ENCODE measurements at regions not wholly inside any gene's neighbourhood (a gene's known extent, or its start where the extent isn't known, plus 50 kb on each side); places are given as distances from the start of the nearest gene placed in this dataset.

GRCh38 chr1:194586302-194586701 lies 1399.9 kb upstream of the B3GALT2 start:
- Histone ChIP-seq H3K27ac (ENCODE audit: insufficient read depth, low read length, poor library complexity, severe bottlenecking) (no peak overlapping the region), H3K4me1 (ENCODE audit: control insufficient read depth, insufficient read depth, low read length, poor library complexity, severe bottlenecking) (no peaks in the 10 kb centered on the region), H3K36me3 (ENCODE audit: control insufficient read depth, insufficient read depth, low read length) (no peaks in the 10 kb centered on the region), H3K9me3 (ENCODE audit: control insufficient read depth in 2 of 2, low read length in 2 of 2) (no peaks in the 10 kb centered on the region), H3K4me3 (ENCODE audit: low read depth, low read length) (no peak overlapping the region), H3K27me3 (ENCODE audit: control insufficient read depth, insufficient read depth, low read length) (no peaks in the 10 kb centered on the region)
- no peak for DNase-seq
- no peak overlapping the region for H3K4me3 Mint-ChIP-seq
- H3K9me3 Mint-ChIP-seq, result peaks cover 0 to 2% (median 0%) of the 10 kb centered on the region in 7 donors
- ATAC-seq (ENCODE audit: low read depth in 2 of 2), result no peak
- no peaks in the 10 kb centered on the region for H3K27me3 Mint-ChIP-seq
- H3K4me1 Mint-ChIP-seq, result no peaks in the 10 kb centered on the region
- no peak overlapping the region for H3K27ac Mint-ChIP-seq
- H3K36me3 Mint-ChIP-seq, result no peaks in the 10 kb centered on the region

- H3K4me3 ChIP-seq (ENCODE audit: low read depth, low read length), result no peak overlapping the region
- H3K9me3 ChIP-seq (ENCODE audit: control insufficient read depth in 2 of 2, low read length in 2 of 2), result no peaks in the 10 kb centered on the region
- Mint-ChIP-seq H3K4me3 (no peak overlapping the region), H3K27ac (no peak overlapping the region), H3K9me3 (peaks cover 0 to 2% (median 0%) of the 10 kb centered on the region in 7 donors), H3K36me3 (no peaks in the 10 kb centered on the region), H3K27me3 (no peaks in the 10 kb centered on the region), H3K4me1 (no peaks in the 10 kb centered on the region)
- no peaks in the 10 kb centered on the region for H3K36me3 ChIP-seq (ENCODE audit: control insufficient read depth, insufficient read depth, low read length)
- no peak overlapping the region for H3K27ac ChIP-seq (ENCODE audit: insufficient read depth, low read length, poor library complexity, severe bottlenecking)
- no peaks in the 10 kb centered on the region for H3K4me1 ChIP-seq (ENCODE audit: control insufficient read depth, insufficient read depth, low read length, poor library complexity, severe bottlenecking)
- no peaks in the 10 kb centered on the region for H3K27me3 ChIP-seq (ENCODE audit: control insufficient read depth, insufficient read depth, low read length)
- no peak for DNase-seq
- ATAC-seq (ENCODE audit: low read depth in 2 of 2), result no peak
Observed at GRCh38 chr1:194584052-194584451, 1397.6 kb upstream of the B3GALT2 start.

DNA sequence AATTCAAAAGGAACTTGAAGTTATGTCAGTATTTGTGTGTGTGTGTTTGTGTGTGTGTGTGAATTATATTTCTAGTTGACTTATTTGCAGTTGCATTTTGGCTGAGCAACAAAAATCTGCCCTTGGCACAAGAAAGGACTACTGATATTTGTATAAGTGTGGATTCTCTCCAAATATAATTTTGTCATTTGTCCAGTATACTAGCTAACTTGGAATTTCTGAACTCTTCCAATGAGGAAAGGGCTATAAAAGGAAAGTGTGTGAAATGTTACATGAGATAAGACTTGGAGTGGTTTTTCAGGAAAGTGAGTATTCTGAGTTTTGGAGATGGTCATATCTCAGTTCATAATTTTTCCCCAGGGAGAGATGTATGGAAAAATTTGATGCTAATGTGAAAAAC lies 1384.1 kb upstream of the B3GALT2 start:
- Histone ChIP-seq H3K27ac (ENCODE audit: insufficient read depth, low read length, poor library complexity, severe bottlenecking) (no peak overlapping the region), H3K36me3 (ENCODE audit: control insufficient read depth, insufficient read depth, low read length) (no peaks in the 10 kb centered on the region), H3K27me3 (ENCODE audit: control insufficient read depth, insufficient read depth, low read length) (no peaks in the 10 kb centered on the region), H3K9me3 (ENCODE audit: control insufficient read depth in 2 of 2, low read length in 2 of 2) (no peaks in the 10 kb centered on the region), H3K4me1 (ENCODE audit: control insufficient read depth, insufficient read depth, low read length, poor library complexity, severe bottlenecking) (no peaks in the 10 kb centered on the region), H3K4me3 (ENCODE audit: low read depth, low read length) (no peak overlapping the region)
- no peaks in the 10 kb centered on the region for H3K36me3 Mint-ChIP-seq
- H3K4me3 Mint-ChIP-seq, result peak overlapping the region in 1 of 4 donors; percentile 43
- H3K27me3 Mint-ChIP-seq, result no peaks in the 10 kb centered on the region
- no peak overlapping the region for H3K27ac Mint-ChIP-seq
- ATAC-seq (ENCODE audit: low read depth in 2 of 2), result no peak
- DNase-seq, result no peak
- H3K4me1 Mint-ChIP-seq, result no peaks in the 10 kb centered on the region
- H3K9me3 Mint-ChIP-seq, result no peaks in the 10 kb centered on the region

DNA sequence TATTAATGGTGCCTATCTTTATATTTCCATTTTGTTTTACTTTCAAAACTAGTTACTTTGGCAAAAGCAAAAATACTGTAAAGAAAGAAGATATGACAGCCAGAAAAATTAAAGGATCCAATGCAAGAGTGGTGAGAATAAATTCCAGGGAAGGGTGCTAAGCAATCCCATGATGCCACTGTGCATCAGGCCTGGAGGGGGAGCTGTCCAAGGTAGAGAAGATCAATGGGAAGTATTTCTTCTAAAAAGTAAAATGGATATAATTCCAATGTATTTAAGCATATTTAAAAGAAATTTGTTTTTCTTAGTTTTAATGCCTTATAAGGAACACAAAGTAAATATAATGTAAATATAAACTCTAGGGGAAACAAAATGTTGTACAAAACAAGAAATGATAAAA lies 1382.2 kb upstream of the B3GALT2 start:
- Mint-ChIP-seq H3K27me3 (no peaks in the 10 kb centered on the region), H3K4me1 (no peaks in the 10 kb centered on the region), H3K9me3 (no peaks in the 10 kb centered on the region)

DNA sequence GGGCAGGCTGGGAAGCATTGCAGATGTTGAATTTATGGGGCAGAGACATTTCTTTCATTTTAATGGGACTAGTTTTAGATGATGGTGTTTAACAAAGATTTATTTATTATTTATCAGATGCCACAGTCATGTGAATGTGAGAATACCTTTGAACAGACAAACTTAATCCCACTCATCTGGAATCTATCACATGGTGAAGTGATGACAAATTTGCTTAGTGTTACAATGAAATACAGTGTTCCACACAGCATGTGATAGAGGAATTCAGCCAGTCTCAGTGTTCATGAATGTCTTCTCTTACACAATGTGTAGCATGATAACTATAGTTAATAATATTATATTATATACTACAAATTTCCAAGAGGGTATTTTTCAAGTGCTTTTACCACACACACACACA lies 1361.7 kb upstream of the B3GALT2 start:
- Histone ChIP-seq H3K4me3 (ENCODE audit: low read depth, low read length) (no peak overlapping the region), H3K27ac (ENCODE audit: insufficient read depth, low read length, poor library complexity, severe bottlenecking) (no peak overlapping the region), H3K36me3 (ENCODE audit: control insufficient read depth, insufficient read depth, low read length) (no peaks in the 10 kb centered on the region), H3K4me1 (ENCODE audit: control insufficient read depth, insufficient read depth, low read length, poor library complexity, severe bottlenecking) (no peaks in the 10 kb centered on the region), H3K27me3 (ENCODE audit: control insufficient read depth, insufficient read depth, low read length) (no peaks in the 10 kb centered on the region), H3K9me3 (ENCODE audit: control insufficient read depth in 2 of 2, low read length in 2 of 2) (no peaks in the 10 kb centered on the region)
- Mint-ChIP-seq H3K36me3 (no peaks in the 10 kb centered on the region), H3K27ac (no peak overlapping the region), H3K27me3 (no peaks in the 10 kb centered on the region), H3K4me1 (no peaks in the 10 kb centered on the region), H3K9me3 (peaks cover 0 to 11% (median 2%) of the 10 kb centered on the region in 7 donors), H3K4me3 (no peak overlapping the region)
- no peak for ATAC-seq (ENCODE audit: low read depth in 2 of 2)
- DNase-seq, result no peak

More for the DNA sequence above, 1382.2 kb upstream of the B3GALT2 start:
- DNase-seq (no peak), ATAC-seq (ENCODE audit: low read depth in 2 of 2) (no peak)
- H3K27ac Mint-ChIP-seq, result no peak overlapping the region
- Histone ChIP-seq H3K9me3 (ENCODE audit: control insufficient read depth in 2 of 2, low read length in 2 of 2) (no peaks in the 10 kb centered on the region), H3K27ac (ENCODE audit: insufficient read depth, low read length, poor library complexity, severe bottlenecking) (no peak overlapping the region), H3K27me3 (ENCODE audit: control insufficient read depth, insufficient read depth, low read length) (no peaks in the 10 kb centered on the region), H3K36me3 (ENCODE audit: control insufficient read depth, insufficient read depth, low read length) (no peaks in the 10 kb centered on the region), H3K4me1 (ENCODE audit: control insufficient read depth, insufficient read depth, low read length, poor library complexity, severe bottlenecking) (no peaks in the 10 kb centered on the region), H3K4me3 (ENCODE audit: low read depth, low read length) (no peak overlapping the region)
- H3K36me3 Mint-ChIP-seq, result no peaks in the 10 kb centered on the region
- no peak overlapping the region for H3K4me3 Mint-ChIP-seq

DNA sequence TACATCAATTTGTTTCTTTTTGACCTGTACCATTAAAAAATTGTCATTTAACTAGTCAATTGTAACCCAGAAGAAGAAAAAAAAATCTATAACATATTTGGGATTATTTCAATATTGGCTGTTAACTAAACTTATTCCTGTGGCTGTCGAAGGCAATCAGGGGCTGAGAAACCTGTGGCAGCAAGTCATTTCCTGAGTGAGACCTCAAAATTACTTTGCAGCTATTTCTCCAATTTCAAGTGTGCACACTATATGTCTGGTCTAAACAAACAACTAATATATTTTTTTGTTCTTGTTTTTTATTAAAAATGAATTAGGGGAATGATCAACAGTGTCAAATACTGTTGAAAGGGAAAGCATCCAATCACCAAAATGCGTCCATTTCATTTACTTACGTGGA lies 1357.6 kb upstream of the B3GALT2 start:
- no peaks in the 10 kb centered on the region for H3K36me3 ChIP-seq (ENCODE audit: control insufficient read depth, insufficient read depth, low read length)
- H3K27ac ChIP-seq (ENCODE audit: insufficient read depth, low read length, poor library complexity, severe bottlenecking), result no peak overlapping the region
- H3K27me3 ChIP-seq (ENCODE audit: control insufficient read depth, insufficient read depth, low read length), result no peaks in the 10 kb centered on the region
- Mint-ChIP-seq H3K27me3 (no peaks in the 10 kb centered on the region), H3K36me3 (no peaks in the 10 kb centered on the region), H3K4me3 (no peak overlapping the region), H3K9me3 (peaks cover 0 to 13% (median under 1%) of the 10 kb centered on the region in 7 donors), H3K4me1 (no peaks in the 10 kb centered on the region), H3K27ac (no peak overlapping the region)
- DNase-seq (no peak), ATAC-seq (ENCODE audit: low read depth in 2 of 2) (no peak)
- no peak overlapping the region for H3K4me3 ChIP-seq (ENCODE audit: low read depth, low read length)
- no peaks in the 10 kb centered on the region for H3K9me3 ChIP-seq (ENCODE audit: control insufficient read depth in 2 of 2, low read length in 2 of 2)
- H3K4me1 ChIP-seq (ENCODE audit: control insufficient read depth, insufficient read depth, low read length, poor library complexity, severe bottlenecking), result no peaks in the 10 kb centered on the region

DNA sequence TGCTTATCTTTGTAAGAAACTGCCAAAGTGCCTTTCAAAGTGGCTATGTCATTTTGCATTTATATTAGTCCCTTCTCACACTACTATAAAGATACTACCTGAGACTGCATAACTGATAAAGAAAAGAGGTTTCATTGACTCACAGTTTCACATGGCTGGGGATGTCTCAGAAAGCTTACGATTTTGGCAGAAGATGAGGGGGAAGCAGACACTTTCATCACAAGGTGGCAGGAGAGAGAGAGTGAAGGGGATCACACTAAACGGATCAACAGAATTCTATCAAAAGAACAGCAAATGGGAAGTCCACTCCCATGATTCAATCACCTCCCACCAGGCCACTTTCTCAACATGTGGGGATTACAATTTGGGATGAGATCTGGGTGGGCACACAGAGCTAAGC lies 1352.0 kb upstream of the B3GALT2 start:
- no peaks in the 10 kb centered on the region for H3K4me1 ChIP-seq (ENCODE audit: control insufficient read depth, insufficient read depth, low read length, poor library complexity, severe bottlenecking)
- no peak overlapping the region for H3K4me3 ChIP-seq (ENCODE audit: low read depth, low read length)
- H3K4me1 Mint-ChIP-seq, result no peaks in the 10 kb centered on the region
- DNase-seq, result no peak
- no peaks in the 10 kb centered on the region for H3K36me3 ChIP-seq (ENCODE audit: control insufficient read depth, insufficient read depth, low read length)
- no peaks in the 10 kb centered on the region for H3K9me3 ChIP-seq (ENCODE audit: control insufficient read depth in 2 of 2, low read length in 2 of 2)
- H3K27ac Mint-ChIP-seq, result no peak overlapping the region
- no peaks in the 10 kb centered on the region for H3K36me3 Mint-ChIP-seq
- no peaks in the 10 kb centered on the region for H3K27me3 ChIP-seq (ENCODE audit: control insufficient read depth, insufficient read depth, low read length)
- no peak overlapping the region for H3K4me3 Mint-ChIP-seq
- no peak for ATAC-seq (ENCODE audit: low read depth in 2 of 2)
- no peaks in the 10 kb centered on the region for H3K27me3 Mint-ChIP-seq
- peaks cover 0 to 10% (median 0%) of the 10 kb centered on the region in 7 donors for H3K9me3 Mint-ChIP-seq
- no peak overlapping the region for H3K27ac ChIP-seq (ENCODE audit: insufficient read depth, low read length, poor library complexity, severe bottlenecking)

- Histone ChIP-seq H3K27ac (ENCODE audit: insufficient read depth, low read length, poor library complexity, severe bottlenecking) (no peak overlapping the region), H3K4me1 (ENCODE audit: control insufficient read depth, insufficient read depth, low read length, poor library complexity, severe bottlenecking) (no peaks in the 10 kb centered on the region), H3K9me3 (ENCODE audit: control insufficient read depth in 2 of 2, low read length in 2 of 2) (no peaks in the 10 kb centered on the region), H3K27me3 (ENCODE audit: control insufficient read depth, insufficient read depth, low read length) (no peaks in the 10 kb centered on the region), H3K4me3 (ENCODE audit: low read depth, low read length) (no peak overlapping the region), H3K36me3 (ENCODE audit: control insufficient read depth, insufficient read depth, low read length) (no peaks in the 10 kb centered on the region)
- Mint-ChIP-seq H3K4me1 (no peaks in the 10 kb centered on the region), H3K36me3 (no peaks in the 10 kb centered on the region), H3K4me3 (no peak overlapping the region), H3K27ac (no peak overlapping the region), H3K9me3 (peaks cover 0 to 7% (median 0%) of the 10 kb centered on the region in 7 donors), H3K27me3 (no peaks in the 10 kb centered on the region)
- ATAC-seq (ENCODE audit: low read depth in 2 of 2) (no peak), DNase-seq (no peak)
Observed at GRCh38 chr1:194537521-194537920, 1351.1 kb upstream of the B3GALT2 start.

All from CD4-positive, CD25-positive, alpha-beta regulatory T cell (primary cell).